BLaER1 treated with 17β-estradiol and CSF1 and Interleukin-3, amounts not matched to agents 10 nM and 100 nM (cell line): ENCODE measurements at regions not wholly inside any gene's neighbourhood (a gene's known extent, or its start where the extent isn't known, plus 50 kb on each side); places are given as distances from the start of the nearest gene placed in this dataset.

Experiments
- H3K27ac ChIP-seq, 11 experiments: shearing (Covaris generic); formaldehyde crosslinking; 2 replicates each; pipeline ENCODE4 v1.8.1; 2022
- H3K27me3 ChIP-seq, 11 experiments: shearing (Covaris generic); formaldehyde crosslinking; 2 replicates each; pipeline ENCODE4 v1.8.1; 2022
- H3K36me3 ChIP-seq, 11 experiments: shearing (Covaris generic); formaldehyde crosslinking; 2 replicates each; pipeline ENCODE4 v1.8.1; 2022
- H3K4me1 ChIP-seq, 10 experiments: shearing (Covaris generic); formaldehyde crosslinking; 2 replicates each; pipeline ENCODE4 v1.8.1; 2022
- H3K4me2 ChIP-seq, 11 experiments: shearing (Covaris generic); formaldehyde crosslinking; 2 replicates each; pipeline ENCODE4 v1.8.1; 2022
- H3K4me3 ChIP-seq, 10 experiments: shearing (Covaris generic); formaldehyde crosslinking; 2 replicates each; pipeline ENCODE4 v1.8.1; 2022
- H3K9ac ChIP-seq, 11 experiments: shearing (Covaris generic); formaldehyde crosslinking; 2 replicates each; pipeline ENCODE4 v1.8.1; 2022
- H3K9me3 ChIP-seq, 11 experiments: shearing (Covaris generic); formaldehyde crosslinking; replicated peaks in 1 of 11; 2 replicates each; pipeline ENCODE4 v1.8.1; 2022
- H4K20me1 ChIP-seq, 11 experiments: shearing (Covaris generic); formaldehyde crosslinking; 2 replicates each; pipeline ENCODE4 v1.8.1; 2022
- Cebpa-rat ChIP-seq, 11 experiments: shearing (Covaris generic); IDR thresholded peaks; 2 replicates each; pipeline ENCODE4 v1.8.1; 2022

- Histone ChIP-seq H3K4me2 (no peak overlapping the region; a peak in 1 of 22 replicates), H3K36me3 (no peaks in the 10 kb centered on the region), H3K4me1 (peaks cover 0 to 32% (median 3%) of the 10 kb centered on the region in 10 experiments; a peak in 12 of 20 replicates), H3K27ac (no peak overlapping the region), H4K20me1 (no peaks in the 10 kb centered on the region), H3K4me3 (no peak overlapping the region), H3K9ac (no peak overlapping the region), H3K9me3 (no peaks in the 10 kb centered on the region), H3K27me3 (no peaks in the 10 kb centered on the region)
- TF ChIP-seq Cebpa-rat (IDR thresholded peaks at IDR 0.05): no peak
Measured at GRCh38 chr10:4653160-4653559, 172.8 kb upstream of the AKR1E2 start.

DNA sequence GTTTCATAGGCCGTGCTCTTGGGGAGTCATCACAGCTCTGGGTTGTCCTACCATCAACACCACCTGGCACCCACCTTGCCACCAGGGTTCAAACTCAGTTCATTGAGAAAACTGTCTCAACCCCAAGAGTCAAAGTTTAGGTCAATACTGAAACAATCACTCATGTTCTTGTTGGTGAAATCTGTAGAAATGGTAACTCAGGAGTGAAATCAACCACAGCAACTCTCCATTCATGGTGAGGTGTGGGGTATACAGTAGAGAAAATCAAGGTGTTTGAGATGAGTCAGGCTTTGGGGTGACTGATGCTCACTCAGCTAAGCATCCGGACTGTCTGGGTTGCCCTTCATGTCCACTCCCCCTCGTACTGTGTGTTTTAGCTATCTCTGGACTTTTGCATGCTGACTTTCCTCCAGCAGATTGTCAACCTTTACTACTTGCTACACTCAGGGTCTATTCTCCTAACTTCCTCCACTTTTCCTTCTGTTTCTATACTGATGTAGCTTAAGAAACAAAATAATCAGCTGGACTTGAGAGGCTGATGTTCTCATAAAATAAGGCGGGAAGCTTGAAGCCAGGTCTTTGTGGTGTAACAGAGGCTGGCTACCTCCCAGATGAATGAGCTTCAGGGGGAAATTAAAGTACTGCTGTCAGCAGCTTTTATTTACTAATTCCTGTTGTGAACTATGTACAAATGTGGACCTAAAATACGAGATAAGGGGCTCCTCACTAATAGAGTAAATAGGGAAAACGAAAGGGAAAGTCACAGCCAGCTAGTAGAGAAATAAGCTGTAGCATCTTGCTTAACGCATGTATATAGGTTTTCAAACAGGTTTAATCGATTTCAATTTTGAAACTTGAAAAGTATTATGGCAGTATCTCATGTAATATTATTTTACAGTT is 173.6 kb upstream of the AKR1E2 start:
- no peaks in the 10 kb centered on the region for H3K27me3 ChIP-seq
- no peak overlapping the region for H3K27ac ChIP-seq
- peak overlapping the region in 2 of 11 experiments; percentile 10 to 24; a peak in 1 of 22 replicates for H3K4me2 ChIP-seq
- H3K9ac ChIP-seq: no peak overlapping the region
- no peak overlapping the region for H3K4me3 ChIP-seq
- peaks cover 4 to 40% (median 11%) of the 10 kb centered on the region in 10 experiments for H3K4me1 ChIP-seq
- no peaks in the 10 kb centered on the region for H4K20me1 ChIP-seq
- no peaks in the 10 kb centered on the region for H3K36me3 ChIP-seq
- no peak for TF ChIP-seq Cebpa-rat (IDR thresholded peaks at IDR 0.05)
- H3K9me3 ChIP-seq: no peaks in the 10 kb centered on the region

DNA sequence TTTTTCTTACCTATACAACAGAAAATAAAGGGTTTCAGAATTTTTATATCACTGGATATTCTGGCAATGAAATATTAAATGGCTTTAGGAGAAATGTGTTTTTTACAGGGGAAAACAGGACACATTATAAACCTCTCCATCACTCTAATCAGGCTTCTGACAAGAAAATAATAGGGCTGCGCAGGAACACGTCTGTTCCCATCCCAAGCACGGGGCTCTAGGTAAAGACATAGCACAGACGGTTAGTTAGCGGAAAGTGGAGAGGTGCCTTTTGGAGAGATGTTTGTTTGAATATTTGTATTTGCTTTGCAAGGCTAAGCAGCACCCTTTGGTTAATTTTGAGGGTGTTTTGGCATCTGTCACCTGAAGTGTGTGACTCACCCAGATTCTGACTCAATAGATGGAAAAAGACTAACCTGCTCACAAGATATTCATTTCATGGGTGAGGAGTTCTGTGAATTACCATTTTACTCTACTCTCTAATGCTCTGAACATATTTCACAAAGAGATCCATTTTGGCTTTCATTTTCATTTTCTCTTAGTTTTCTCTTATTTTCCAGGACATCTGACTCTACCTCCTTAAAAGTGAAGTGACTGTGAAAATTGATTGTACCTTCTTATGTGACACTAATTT is 174.5 kb upstream of the AKR1E2 start:
- H3K27ac ChIP-seq: no peak overlapping the region
- H4K20me1 ChIP-seq: no peaks in the 10 kb centered on the region
- no peak for TF ChIP-seq Cebpa-rat (IDR thresholded peaks at IDR 0.05)
- no peak overlapping the region for H3K4me2 ChIP-seq
- no peak overlapping the region for H3K4me3 ChIP-seq
- peaks cover 10 to 49% (median 19%) of the 10 kb centered on the region in 10 experiments for H3K4me1 ChIP-seq
- no peaks in the 10 kb centered on the region for H3K27me3 ChIP-seq
- no peaks in the 10 kb centered on the region for H3K36me3 ChIP-seq
- no peak overlapping the region for H3K9ac ChIP-seq
- no peaks in the 10 kb centered on the region for H3K9me3 ChIP-seq

DNA sequence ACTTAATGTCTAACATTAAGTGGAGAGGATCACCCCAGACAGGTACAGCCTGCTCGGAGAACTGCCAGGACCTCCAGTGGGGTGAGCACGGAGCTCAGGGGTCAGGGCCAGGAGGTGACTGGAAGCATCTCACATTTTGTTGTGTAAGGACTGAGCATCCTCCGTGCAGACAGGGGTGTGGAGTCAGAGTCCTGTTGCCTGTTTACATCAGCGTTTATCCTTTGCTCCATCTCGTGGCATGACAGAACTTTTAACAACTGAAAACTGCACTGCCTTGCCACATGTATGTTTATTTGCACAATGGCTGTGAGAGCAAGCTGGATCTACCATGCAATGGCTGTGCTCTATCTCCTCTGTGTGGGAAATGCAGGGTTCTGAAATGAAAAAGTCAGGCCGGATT is 175.4 kb upstream of the AKR1E2 start:
- Histone ChIP-seq H4K20me1 (no peaks in the 10 kb centered on the region), H3K4me1 (peaks cover 10 to 53% (median 19%) of the 10 kb centered on the region in 10 experiments), H3K27ac (no peak overlapping the region), H3K9ac (no peak overlapping the region), H3K4me2 (peak overlapping the region in 4 of 11 experiments; percentile 1 to 61 (median 24); a peak in 4 of 22 replicates), H3K36me3 (no peaks in the 10 kb centered on the region), H3K4me3 (no peak overlapping the region), H3K9me3 (no peaks in the 10 kb centered on the region), H3K27me3 (no peaks in the 10 kb centered on the region)
- no peak for TF ChIP-seq Cebpa-rat (IDR thresholded peaks at IDR 0.05)

DNA sequence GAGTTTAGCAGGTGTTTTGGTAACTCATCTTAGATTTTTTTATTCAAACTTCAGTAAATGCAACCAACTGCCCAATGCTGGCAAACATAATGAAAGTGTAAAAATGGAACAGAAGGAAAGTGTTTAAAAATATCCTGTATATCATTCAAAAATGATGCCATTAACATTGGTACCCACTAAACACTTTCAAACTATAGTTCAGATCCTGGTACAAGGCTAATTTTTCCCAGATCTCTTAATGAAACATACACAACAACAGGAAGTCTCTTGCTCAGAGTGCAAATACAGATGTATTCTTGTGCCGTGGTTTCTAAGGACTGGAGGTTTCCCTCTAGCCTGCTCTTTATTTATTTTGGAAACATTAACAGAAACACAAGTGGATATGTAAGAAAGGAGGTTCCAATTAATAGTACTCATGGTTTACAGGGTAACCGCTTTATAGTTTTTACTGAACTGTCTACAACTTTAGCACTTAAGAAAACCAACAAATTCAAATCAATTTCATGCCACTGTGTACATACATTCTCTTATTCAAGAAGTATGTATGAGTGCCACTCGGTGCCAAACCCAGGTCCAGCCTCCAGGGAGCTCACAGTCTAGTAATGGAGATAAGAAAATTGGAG is 176.0 kb upstream of the AKR1E2 start:
- Histone ChIP-seq H4K20me1 (no peaks in the 10 kb centered on the region), H3K9ac (no peak overlapping the region), H3K9me3 (no peaks in the 10 kb centered on the region), H3K27ac (peak overlapping the region in 1 of 11 experiments; percentile 24; a peak in 1 of 22 replicates), H3K4me2 (peak overlapping the region in 6 of 11 experiments; percentile 1 to 61 (median 16); a peak in 6 of 22 replicates), H3K27me3 (no peaks in the 10 kb centered on the region), H3K4me1 (peaks cover 10 to 56% (median 19%) of the 10 kb centered on the region in 10 experiments), H3K4me3 (no peak overlapping the region), H3K36me3 (no peaks in the 10 kb centered on the region)
- no peak for TF ChIP-seq Cebpa-rat (IDR thresholded peaks at IDR 0.05)

GRCh38 chr10:4649471-4649870 is 176.5 kb upstream of the AKR1E2 start:
- no peak overlapping the region; a peak in 1 of 22 replicates for H3K4me2 ChIP-seq
- H4K20me1 ChIP-seq: no peaks in the 10 kb centered on the region
- no peak overlapping the region for H3K9ac ChIP-seq
- no peaks in the 10 kb centered on the region for H3K27me3 ChIP-seq
- TF ChIP-seq Cebpa-rat (IDR thresholded peaks at IDR 0.05): no peak
- peaks cover 10 to 61% (median 19%) of the 10 kb centered on the region in 10 experiments for H3K4me1 ChIP-seq
- H3K9me3 ChIP-seq: no peaks in the 10 kb centered on the region
- no peaks in the 10 kb centered on the region for H3K36me3 ChIP-seq
- no peak overlapping the region for H3K4me3 ChIP-seq
- H3K27ac ChIP-seq: no peak overlapping the region

GRCh38 chr10:4648999-4649398 is 177.0 kb upstream of the AKR1E2 start:
- H3K4me1 ChIP-seq: peaks cover 10 to 66% (median 19%) of the 10 kb centered on the region in 10 experiments
- no peak overlapping the region for H3K9ac ChIP-seq
- H3K9me3 ChIP-seq: no peaks in the 10 kb centered on the region
- no peak overlapping the region for H3K27ac ChIP-seq
- no peak overlapping the region for H3K4me3 ChIP-seq
- no peaks in the 10 kb centered on the region for H4K20me1 ChIP-seq
- no peaks in the 10 kb centered on the region for H3K36me3 ChIP-seq
- H3K4me2 ChIP-seq: no peak overlapping the region
- no peaks in the 10 kb centered on the region for H3K27me3 ChIP-seq
- TF ChIP-seq Cebpa-rat (IDR thresholded peaks at IDR 0.05): no peak

DNA sequence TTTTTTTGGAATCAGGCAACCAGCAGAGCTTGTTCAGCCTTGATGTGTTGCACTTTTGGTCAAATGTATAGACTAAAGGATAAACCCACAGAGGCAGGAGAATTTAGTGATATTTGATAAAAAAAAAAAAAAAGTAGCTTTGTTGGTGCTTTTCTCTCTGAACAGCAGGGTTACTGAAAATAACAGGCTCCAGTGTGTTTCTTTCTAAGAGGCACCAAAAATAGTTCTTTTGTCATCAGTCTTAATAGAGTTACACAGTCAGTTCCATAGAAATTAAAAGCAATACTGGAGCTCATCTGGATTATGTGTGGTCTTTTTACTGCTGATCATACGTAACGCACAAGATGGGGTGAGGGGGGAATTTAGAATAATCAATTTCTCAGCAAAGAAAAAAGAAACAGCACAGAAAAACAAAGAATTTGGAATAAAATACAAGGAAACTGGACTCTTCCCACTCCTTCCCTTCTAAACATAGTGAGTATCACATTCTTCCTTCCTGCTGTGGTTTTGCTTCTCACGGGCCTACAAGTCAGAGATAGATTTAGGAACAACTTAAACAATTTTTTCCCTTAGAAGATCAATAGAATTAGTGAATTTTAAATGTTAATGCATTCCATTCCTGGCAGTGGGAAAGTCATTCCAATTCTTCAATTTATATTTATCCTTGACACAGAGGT is 178.8 kb upstream of the AKR1E2 start:
- no peak for TF ChIP-seq Cebpa-rat (IDR thresholded peaks at IDR 0.05)
- Histone ChIP-seq H3K9ac (no peak overlapping the region), H3K4me3 (no peak overlapping the region), H3K4me2 (peak overlapping the region; percentile 18 to 75 (median 59); a peak in 19 of 22 replicates), H3K27ac (peak overlapping the region in 3 of 11 experiments; percentile 8 to 36 (median 15); a peak in 3 of 22 replicates), H3K4me1 (peaks cover 10 to 78% (median 20%) of the 10 kb centered on the region in 10 experiments), H3K36me3 (no peaks in the 10 kb centered on the region), H3K9me3 (no peaks in the 10 kb centered on the region), H4K20me1 (no peaks in the 10 kb centered on the region), H3K27me3 (no peaks in the 10 kb centered on the region)
